Right atrium auricular region (tissue), 2 donors: ENCODE measurements at regions not wholly inside any gene's neighbourhood (a gene's known extent, or its start where the extent isn't known, plus 50 kb on each side); places are given as distances from the start of the nearest gene placed in this dataset.

Experiments
- DNase-seq: peaks from one replicate; pipeline ENCODE4 v3.0.0-alpha.2; 2019; ENCODE audit warnings: low spot score
- H3K27ac ChIP-seq, 2 donors: fragments of 200-600 bp; sonication (generic); 1 replicate in 1 of 2; 2 replicates in 1 of 2; pipeline ENCODE4 v1.5.1; 2016 to 2019
- H3K27me3 ChIP-seq, 2 donors: fragments of 200-600 bp; sonication (generic); one replicate each; pipeline versions ENCODE4 v1.5.1 to v1.6.0; 2017 to 2019
- H3K36me3 ChIP-seq: fragments of 200-600 bp; sonication (generic); one replicate; pipeline ENCODE4 v1.5.1; 2016
- H3K4me1 ChIP-seq, 2 donors: fragments of 200-600 bp; sonication (generic); one replicate each; pipeline versions ENCODE4 v1.5.1 to v1.6.0; 2017 to 2019
- H3K4me3 ChIP-seq, 2 donors: fragments of 200-600 bp; sonication (generic); 1 replicate in 1 of 2; 2 replicates in 1 of 2; pipeline ENCODE4 v1.5.1; 2017 to 2019; ENCODE audit warnings: mild to moderate bottlenecking in 1 of 2, moderate library complexity in 1 of 2
- H3K9me3 ChIP-seq, 2 donors: fragments of 200-600 bp; sonication (generic); one replicate each; pipeline ENCODE4 v1.5.1; 2019
- TF ChIP-seq, protein P1 (sequence below), 2 donors: fragments of 200-600 bp; sonication (generic); IDR thresholded peaks; one replicate each; pipeline ENCODE4 v1.5.1; 2019; ENCODE audit warnings: antibody characterized with exemption in 2 of 2

DNA sequence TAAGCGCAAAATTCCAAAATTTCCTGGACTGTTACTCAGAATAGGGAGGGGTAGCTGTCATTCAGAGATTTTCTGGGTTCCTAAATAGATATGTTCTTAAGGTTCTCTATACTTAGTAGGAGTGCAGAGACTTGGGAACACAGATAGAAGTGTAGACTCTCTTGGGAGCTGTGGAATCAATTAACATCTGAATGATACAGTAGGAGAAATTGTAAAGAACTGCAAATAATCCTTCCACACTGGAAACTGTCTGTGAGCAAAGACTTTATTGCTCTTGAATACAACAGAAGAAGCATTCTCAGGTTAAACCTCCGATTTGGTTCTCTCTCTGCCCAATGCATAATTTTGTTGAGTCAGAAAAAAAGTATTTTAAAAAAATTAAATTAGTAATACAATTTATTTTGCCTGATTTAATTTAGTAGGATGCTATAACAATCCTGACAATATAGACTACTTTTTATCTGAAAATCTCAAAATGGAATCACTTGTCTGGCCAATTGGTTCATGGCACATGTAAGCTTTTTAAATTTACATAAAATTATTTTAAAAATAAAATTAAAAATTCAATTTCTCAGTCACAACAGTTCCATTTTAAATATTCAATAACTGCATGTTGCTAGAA is 1754.3 kb downstream of the PLA2G4A start:
- Histone ChIP-seq H3K4me3 (no peak overlapping the region), H3K27ac (no peak overlapping the region), H3K9me3 (no peaks in the 10 kb centered on the region), H3K27me3 (no peaks in the 10 kb centered on the region), H3K36me3 (no peaks in the 10 kb centered on the region), H3K4me1 (no peaks in the 10 kb centered on the region)
- TF ChIP-seq, protein P1, sequence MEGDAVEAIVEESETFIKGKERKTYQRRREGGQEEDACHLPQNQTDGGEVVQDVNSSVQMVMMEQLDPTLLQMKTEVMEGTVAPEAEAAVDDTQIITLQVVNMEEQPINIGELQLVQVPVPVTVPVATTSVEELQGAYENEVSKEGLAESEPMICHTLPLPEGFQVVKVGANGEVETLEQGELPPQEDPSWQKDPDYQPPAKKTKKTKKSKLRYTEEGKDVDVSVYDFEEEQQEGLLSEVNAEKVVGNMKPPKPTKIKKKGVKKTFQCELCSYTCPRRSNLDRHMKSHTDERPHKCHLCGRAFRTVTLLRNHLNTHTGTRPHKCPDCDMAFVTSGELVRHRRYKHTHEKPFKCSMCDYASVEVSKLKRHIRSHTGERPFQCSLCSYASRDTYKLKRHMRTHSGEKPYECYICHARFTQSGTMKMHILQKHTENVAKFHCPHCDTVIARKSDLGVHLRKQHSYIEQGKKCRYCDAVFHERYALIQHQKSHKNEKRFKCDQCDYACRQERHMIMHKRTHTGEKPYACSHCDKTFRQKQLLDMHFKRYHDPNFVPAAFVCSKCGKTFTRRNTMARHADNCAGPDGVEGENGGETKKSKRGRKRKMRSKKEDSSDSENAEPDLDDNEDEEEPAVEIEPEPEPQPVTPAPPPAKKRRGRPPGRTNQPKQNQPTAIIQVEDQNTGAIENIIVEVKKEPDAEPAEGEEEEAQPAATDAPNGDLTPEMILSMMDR (IDR thresholded peaks at IDR 0.05): no peak
- DNase-seq: no peak

DNA sequence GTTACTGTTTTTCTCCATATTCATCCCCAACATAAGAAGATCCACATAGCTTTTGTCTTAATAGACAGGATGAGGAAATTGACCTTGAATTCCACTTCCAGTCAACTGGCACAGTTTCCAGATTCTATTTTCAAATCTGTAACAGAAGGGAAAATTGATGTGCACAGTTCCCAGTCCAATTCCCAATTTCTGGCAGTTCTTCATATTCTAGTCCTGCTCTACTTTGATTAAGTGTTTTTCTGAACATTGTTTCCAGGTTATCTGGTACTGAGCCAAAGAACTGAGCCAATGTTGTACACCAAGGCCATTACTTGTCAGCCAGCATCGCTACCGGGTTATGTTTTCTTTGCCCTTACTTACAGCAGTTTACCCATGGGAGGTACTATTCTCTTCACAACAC is 1755.4 kb downstream of the PLA2G4A start:
- Histone ChIP-seq H3K27me3 (no peaks in the 10 kb centered on the region), H3K4me1 (no peaks in the 10 kb centered on the region), H3K36me3 (no peaks in the 10 kb centered on the region), H3K4me3 (no peak overlapping the region), H3K9me3 (no peaks in the 10 kb centered on the region), H3K27ac (no peak overlapping the region)
- DNase-seq: no peak
- TF ChIP-seq, protein P1 (IDR thresholded peaks at IDR 0.05): no peak

DNA sequence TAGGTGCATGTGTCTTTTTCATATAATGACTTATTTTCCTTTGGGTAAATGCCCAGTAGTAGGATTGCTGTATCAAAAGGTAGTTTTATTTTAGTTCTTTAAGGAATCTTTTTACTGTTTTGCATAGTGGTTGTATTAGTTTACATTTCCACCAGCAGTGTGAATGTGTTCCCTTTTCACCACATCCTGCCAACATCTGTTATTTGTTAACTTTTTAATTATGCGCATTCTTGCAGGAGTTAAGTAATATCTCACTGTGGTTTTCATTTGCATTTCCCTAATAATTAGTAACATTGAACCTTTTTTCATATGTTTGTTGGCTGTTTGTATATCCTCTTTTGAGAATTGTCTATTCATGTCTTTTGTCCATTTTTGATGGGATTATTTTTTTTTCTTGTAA is 1761.9 kb downstream of the PLA2G4A start:
- no peak for DNase-seq
- Histone ChIP-seq H3K4me1 (no peaks in the 10 kb centered on the region), H3K27ac (no peak overlapping the region), H3K36me3 (no peaks in the 10 kb centered on the region), H3K9me3 (no peaks in the 10 kb centered on the region), H3K4me3 (no peak overlapping the region), H3K27me3 (no peaks in the 10 kb centered on the region)
- TF ChIP-seq, protein P1 (IDR thresholded peaks at IDR 0.05): no peak

DNA sequence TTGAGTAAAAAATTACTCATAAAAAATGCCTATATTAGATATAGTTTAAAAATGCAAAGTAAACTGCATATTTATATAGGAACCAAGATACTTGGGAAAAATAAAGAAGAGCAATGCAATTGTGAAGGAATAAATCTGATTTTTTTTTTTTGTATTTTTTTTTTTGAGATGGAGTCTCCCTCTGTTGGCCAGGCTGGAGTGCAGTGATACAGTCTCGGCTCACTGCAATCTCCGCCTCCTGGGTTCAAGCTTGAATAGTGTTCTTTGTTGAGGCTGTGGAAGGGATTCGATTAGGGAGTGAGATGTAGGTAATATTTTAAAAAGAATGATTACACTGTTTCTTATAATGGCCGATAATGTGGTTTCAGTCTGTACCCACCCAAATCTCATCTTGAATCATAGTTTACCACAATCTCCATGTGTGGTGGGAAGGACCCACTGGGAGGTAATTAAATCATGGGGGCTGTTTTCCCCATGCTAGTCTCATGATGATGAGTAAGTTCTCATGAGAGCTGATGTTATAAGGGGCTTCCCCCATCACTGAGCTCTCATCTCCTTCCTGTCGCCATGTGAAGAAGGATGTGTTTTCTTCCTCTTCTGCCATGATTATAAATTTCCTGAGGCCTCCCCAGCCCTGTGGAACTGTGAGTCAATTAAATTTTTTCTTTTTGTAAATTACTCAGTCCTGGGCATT is 1765.9 kb downstream of the PLA2G4A start:
- no peaks in the 10 kb centered on the region for H3K4me1 ChIP-seq
- TF ChIP-seq, protein P1 (IDR thresholded peaks at IDR 0.05): no peak
- H3K27me3 ChIP-seq: no peaks in the 10 kb centered on the region
- DNase-seq: no peak
- no peak overlapping the region for H3K27ac ChIP-seq
- H3K9me3 ChIP-seq: no peaks in the 10 kb centered on the region
- H3K36me3 ChIP-seq: no peaks in the 10 kb centered on the region
- H3K4me3 ChIP-seq: no peak overlapping the region

DNA sequence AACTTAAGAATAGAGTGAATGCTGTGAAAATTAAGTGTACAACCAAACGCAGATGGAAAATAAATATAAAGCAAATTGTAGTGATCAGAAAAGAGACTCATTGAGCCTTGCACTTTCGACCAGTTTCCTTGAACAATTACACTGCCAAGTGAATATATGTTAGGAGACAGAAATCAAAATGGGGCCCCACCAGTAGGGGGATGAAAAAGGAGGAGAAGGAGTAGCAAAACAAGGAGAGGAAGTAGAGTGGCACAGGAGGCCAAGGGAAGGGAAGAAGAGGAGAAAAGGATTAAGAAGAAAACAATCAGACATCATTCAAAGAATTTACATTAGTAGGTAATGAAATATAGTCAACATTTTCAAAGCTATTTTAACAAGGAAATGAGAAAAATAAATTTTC is 1770.6 kb downstream of the PLA2G4A start:
- TF ChIP-seq, protein P1 (IDR thresholded peaks at IDR 0.05): no peak
- Histone ChIP-seq H3K36me3 (no peaks in the 10 kb centered on the region), H3K27ac (no peak overlapping the region), H3K4me3 (no peak overlapping the region), H3K27me3 (no peaks in the 10 kb centered on the region), H3K4me1 (no peaks in the 10 kb centered on the region), H3K9me3 (no peaks in the 10 kb centered on the region)
- no peak for DNase-seq
